GM19025 (cell line): ENCODE measurements at regions not wholly inside any gene's neighbourhood (a gene's known extent, or its start where the extent isn't known, plus 50 kb on each side); places are given as distances from the start of the nearest gene placed in this dataset.

ENCODE experiments used
- ATAC-seq: cut with Tn5 transposase; IDR thresholded peaks from one replicate; pipeline ENCODE4 v1.9.1; 2021; ENCODE audit warnings: mild to moderate bottlenecking, low read depth, moderate library complexity; ENCODE audit not compliant: unreplicated experiment

DNA sequence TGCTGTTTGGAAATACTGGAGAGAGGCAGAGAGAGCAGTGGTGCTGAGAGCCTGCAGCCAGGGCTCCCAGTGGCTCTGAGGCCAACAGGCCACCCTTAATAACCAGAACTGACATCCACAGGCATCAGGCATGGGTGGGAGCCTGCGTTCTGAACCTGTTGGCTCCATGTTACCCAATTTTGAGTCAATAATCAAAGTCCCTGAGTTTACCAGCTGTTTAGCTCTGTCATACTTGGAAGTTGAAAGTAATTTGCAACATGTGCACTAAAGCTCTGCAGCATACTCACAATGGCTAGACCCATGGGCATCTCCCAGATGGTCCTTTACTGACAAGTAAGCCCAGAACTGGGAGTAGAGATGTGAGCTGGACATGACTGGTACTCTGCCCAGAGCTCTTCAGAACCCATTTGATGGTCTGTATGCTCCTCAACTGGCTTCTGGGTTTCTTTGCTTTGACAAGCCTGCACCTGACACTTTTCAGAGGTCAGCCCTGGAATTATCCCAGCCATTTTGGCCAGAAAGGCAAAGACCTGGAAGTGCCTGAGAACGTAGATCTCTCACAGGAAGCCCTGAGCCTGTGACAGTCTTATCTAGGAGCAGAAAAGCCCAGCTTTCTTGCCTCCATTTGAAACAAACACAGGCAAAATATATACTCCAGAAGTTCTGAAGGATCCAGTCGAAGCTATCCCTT, 122.4 kb upstream of the CITED2 start:
- no peak for ATAC-seq

DNA sequence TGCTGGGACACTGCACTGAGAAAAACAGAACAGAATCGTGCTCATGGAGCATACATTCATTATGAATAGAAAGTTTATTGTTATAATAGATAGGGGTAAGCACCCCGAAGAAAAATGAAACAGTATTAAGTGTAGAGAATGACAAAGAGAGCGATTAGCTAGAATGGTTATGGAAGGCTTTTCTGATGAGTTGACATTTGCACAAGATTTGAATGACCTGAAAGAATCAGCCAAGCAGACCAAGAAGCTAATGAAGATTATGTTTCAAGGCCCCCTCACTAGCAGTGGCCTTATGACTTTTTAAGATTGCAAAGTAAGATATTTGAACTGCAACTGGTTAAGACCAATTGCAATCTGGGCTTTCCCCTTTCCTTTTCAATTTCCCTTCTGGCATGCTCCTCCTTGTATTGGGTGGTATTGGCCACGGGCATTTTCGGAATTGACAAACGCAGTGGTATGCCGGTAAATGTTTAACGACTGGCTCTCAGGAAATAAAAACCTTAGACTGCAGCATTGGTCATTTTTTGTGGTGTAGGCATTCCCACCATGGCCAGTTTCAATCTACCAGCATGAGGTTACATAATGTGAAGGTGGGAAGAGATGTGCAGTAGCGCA, 120.0 kb upstream of the CITED2 start:
- no peak for ATAC-seq

DNA sequence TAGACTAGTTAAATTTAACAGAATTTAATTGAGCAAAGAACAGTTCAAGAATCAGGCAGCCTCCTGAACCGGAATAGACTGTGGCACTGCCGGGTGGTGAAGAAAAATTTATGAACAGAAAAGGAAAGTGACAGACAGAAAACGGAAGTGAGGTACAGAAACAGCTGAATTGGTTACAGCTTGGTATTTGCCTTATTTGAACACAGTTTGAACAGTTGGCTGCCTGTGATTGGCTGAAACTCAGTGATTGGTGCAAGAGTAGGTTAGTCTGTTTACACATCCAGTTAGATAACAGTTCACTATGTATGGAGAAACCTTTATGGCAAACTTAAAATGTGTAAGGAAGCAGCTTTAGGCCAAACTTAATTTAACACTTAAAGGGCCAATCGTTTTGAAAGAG, 116.0 kb upstream of the CITED2 start:
- peak; percentile 74 for ATAC-seq

DNA sequence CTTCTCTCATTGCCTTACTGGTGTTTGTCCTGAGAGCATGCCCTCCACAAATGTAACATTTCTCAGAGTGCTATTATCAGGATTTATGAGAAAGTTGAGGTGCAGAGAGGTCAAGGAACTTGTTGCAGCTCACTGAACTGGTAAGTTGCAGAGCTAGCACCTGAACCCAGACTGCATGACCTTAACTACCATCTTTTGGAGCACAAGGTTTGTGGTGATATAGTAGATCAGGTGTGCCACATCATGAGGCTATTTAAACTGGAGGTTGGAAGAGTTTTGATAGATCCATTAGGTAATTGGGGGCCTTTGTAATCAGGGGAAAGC, 112.0 kb upstream of the CITED2 start:
- no peak for ATAC-seq

DNA sequence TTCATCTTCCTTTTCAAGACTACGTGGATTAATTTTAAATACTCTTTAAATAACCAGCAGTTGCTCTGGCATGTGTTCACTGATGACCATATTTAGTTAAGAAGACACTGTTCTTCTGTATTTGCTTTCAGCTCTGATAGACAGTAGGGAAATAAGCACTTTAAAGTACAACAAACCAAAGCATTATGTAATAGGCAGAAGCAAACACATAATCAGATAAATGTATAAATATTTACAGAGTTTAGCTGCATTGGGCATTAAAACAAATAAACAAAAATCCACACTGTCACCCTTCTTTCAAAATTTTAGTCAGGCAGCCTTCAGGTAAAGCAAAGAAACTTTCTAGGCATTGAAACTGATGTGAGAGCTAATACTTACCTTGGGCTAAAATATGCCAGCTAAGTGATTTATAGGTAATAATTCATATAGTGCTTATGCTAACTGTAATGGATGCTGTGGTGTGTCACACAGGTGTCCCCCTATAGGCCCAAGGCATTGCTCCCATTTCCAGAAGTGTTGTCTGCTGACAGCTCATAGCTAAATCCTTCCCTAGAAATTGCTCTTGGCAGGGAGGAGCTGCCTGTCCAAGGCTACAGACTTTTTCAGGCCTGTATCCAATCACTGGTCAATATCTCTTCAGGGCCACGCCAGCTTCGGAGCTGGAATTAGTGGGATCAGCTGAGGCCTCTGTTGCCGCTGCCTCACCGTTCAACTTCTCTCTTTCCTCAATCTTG, 111.5 kb upstream of the CITED2 start:
- ATAC-seq = no peak

DNA sequence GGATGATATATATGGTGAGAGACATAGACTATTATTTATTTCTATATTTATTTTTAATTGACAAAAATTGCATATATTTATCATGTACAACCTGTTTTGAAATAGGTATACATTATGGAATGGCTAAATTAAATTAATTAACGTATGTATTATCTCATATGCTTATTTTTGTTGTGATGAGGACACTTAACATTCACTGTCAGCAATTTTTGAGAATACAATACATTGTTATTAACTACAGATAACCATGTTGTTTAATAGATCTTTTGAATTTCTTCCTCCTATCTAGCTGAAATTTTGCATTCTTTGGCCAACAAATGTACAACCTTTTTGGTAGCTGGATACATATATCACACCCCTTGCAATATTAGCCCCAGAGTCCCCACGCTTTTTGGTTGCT, 110.7 kb upstream of the CITED2 start:
- ATAC-seq = no peak

DNA sequence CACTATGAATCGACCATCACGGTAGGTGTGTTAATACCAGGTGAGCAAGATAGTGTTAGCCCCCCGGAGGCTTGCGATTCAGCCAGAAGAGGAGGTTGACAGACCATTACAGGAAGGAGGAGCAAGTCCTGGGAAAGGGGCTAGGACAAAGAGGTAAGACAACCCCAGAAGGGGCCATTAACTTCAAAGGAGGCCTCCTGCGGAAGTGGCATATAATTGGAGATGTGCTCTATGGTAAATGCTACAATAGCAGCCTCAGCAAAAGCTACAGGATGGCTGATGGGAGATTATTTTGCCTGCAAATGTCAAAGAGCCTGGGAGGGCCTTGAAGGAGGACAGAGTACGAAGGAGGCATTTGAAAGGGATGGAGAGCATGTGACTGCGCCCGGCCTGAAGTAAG, 108.6 kb upstream of the CITED2 start:
- no peak for ATAC-seq

DNA sequence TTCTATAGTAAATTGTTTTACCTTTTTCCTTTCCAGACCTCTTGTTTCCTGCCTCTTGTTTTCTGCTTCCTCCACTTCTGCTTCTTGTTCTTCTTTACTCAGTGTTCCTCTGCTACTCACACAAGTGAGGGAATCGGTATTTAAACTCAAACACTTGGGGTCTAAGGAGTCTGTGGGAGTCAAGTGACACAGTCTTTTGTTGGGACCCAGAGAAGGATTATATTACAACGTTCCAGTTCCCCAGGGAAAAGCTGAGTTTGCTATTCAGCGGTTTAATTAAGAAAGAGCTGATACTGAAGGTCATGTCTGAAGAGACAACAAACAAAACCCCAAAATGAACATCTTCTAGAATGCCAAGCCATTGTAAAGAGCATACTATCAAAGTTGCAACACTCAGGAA, 107.8 kb upstream of the CITED2 start:
- no peak for ATAC-seq

DNA sequence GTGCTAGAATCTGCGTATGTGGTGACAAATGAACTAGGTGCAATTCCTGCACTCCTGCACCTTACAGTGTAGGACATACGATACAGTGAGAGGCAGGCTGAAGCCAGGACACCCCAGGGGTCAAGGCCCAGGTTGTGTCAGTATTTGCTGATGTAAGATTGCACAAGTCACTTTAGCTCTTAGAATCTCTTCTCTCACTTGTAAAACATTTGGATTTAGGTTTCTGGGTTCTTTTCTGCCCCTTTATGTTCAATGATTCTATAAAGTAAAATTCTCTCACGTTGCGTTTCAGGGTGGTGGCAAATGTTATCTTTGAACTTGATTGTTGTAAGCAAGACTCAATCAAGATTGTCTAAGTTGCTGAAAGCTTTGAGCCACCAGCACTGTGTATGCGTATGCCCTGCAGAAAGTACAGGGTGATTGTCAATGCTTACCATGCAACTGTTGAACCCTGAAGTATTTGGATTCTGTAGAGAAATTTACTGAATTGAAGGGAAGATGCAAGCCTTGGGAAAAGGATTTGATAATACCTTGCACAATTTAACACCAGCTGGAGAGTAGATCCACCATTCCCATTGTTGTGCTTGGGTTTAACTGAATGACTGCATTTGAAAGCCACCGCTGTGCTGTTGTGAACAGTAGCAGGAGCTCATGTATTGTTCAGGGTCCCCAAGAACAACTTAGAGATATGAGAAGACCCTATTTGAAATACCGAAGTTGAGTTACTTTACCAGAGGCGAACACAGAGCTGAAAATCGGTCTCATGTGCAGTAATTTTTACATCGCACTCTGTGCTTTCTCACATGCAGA, 106.1 kb upstream of the CITED2 start:
- ATAC-seq = no peak

DNA sequence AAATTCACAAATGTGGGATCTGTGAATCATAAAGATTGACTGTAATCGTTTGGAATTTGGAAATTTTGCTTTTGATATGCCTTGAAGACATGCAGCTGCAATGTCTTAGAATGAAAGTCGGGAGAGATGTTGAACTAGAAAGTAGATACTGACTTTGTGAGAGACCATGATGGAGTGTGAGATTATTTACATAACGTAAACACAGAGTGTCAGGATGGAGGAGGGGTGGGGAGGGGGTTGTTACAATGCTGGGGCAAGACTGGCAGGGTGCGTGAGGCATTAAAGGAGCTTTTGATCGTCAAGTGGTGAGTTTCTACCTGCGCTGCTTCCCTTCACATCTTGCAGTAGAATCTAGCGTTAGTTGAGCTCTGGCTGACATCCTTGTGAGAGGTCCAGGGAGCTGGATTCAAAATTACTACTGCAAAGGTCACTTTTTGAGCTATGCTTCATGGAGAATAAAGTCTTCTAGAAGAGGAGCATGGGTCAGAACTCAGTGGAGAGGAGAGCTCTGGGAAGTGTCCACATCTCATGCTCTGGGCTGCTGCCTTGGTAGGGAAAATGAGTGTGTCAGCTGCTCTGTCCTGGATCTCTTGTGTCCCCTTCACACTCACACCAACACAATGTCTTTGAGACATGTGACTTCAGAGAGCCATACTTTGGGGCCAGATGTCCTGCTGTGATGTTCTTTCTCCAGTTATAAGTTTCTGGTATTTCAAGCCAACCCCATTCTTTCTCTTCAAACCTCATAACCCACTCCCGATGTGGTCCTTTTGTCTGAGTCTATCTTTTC, 105.2 kb upstream of the CITED2 start:
- no peak for ATAC-seq

DNA sequence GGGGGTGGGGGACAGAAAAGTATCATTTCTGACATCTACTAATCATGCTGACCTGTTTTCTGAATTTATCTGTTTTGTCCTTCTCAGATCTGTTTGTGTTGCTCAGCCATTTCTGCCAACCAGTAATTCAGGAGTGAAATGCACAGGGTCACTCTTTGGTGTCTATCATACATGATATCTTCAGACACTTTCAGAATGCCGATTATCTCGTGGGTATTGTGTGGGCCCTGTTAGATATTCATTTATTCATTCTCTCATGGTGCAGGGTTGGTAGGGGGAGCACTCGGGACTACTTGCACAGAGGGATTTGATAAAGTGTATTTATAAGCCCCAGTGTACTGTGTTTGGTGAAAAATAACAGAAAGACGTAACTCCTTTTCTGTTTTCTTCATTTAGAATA, 101.2 kb upstream of the CITED2 start:
- ATAC-seq = no peak

DNA sequence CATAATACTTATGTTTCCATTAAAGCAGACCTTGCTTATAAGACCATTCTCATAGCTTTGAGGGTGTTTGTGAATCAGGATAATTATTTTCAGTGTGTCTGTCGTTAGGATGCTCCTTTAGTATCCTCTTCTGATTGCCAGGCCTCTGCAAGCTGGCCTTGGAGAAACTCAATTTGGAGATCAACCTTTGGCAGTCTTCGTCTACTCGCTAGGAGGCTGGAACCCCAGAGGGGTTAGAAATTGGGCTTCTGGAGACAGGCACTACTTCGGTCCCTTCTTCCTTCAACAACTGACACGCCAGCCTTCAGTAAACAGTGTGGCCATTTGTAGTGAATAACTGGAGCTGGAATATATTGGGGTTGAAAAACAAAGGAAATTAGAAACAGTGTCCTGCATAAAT, 100.8 kb upstream of the CITED2 start:
- no peak for ATAC-seq

DNA sequence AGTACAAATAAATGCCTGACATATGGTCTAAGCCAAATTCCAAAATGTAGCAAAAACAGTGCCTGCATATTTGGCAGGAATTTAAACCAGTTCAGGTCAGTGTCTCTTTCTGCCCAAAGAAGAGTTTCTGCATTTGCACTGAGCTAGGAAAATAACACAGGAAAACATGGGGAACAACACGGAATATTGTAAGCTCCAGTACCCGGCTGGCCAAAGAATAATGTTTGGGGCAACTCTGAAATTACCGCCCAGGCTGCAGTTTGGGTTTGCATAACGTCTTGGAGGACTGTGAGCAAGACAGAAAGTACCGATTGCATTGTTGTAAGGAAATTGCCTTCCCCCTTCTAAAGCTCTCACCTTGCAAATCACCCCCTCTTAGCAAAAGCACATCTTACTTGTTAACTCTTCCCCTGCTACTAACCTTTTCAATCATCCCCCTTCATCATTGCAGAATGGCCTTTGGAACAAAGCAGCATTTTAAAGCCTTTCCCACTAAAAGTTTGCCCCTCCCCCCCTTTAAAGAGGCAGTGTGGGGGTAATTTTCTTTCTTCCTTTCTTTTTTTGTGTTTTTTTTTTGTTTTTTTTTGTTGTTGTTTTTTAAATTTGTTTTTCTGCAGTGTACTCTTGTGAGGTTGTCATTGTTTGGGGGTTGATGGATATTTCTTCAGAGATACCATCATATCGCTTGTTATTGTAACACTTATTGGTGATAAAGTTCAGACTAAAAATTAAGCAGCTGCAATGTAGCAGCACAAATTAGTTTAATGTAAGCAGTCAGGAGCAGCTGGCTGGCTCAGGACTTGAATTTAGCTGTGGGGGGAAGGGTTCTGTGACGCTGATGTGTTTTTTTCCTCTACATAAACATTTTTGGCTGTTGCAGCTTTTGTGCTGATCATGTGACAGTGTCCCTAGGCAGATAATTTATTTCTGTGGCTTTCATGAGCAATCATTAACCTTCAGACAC, 100.0 kb upstream of the CITED2 start:
- ATAC-seq = peak; percentile 51

DNA sequence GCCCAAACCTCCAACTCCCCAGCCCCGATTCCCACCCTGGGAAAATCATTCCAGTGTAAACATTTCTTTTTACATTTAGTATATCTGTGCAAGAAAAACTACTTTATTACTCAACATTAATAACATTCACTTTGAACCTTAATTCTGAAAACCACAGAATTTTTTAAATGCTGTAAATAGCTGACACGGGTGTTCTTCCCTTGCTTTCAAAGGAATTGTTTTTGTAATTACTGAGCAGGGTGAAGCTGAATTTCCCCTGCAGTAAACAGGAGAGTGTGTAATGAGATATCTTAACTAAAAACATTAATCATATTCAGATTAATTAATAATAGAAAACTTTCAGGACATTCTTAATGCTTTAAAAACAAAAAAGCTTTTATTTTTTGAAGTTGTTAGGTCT, 99.3 kb upstream of the CITED2 start:
- no peak for ATAC-seq

DNA sequence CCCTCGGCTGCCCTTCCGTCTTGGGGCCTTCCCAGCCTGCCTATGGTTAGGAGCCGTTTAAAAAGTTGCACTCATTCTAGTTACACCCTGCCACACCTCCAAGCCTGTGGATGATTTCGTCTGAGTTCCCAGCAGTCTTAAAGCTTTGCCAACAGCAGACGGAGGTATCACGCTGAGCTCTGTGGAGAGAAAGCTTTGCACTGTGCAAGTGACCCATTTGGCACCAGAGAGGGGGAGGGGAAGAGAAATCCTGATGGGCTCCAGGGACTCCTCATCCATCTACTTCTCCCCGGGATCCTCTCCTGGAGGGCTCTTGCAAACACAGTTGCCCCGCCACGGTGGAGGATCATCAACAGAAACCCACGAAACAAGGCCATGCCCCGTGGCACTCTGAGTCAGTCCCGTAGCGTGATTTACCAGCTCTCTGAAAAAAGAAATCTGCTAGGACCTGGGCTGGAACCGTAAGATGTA, 98.8 kb upstream of the CITED2 start:
- ATAC-seq = no peak

DNA sequence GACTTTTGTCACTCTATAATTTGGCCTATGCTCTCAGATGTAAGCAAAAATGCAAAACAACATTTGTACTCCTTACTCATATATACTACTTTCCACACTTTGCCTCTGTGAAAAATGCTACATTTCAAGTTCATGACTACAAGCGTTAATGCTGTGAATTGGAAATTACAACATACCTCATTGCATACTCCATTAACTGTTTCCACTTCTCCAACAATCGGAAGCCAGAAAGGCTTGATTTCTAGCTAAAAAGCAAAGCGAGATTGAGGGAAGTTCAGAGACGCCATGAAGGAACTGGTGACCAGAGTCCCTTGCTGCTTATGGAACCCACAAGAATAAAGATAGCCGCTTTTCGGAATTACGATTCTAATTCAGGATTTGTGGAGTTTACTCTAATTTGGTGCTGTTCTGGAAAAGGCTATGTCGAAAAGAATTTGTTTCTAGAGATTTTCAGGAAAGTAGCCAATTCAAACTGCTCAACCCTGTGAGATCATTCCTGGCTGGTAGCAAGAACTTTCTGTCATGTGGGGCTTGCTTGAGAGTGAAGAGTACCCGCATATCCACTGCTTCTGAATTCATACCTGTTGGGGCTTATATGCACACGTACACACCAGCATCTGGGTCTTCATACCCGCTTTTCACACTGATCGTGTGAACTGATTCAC, 98.0 kb upstream of the CITED2 start:
- no peak for ATAC-seq

DNA sequence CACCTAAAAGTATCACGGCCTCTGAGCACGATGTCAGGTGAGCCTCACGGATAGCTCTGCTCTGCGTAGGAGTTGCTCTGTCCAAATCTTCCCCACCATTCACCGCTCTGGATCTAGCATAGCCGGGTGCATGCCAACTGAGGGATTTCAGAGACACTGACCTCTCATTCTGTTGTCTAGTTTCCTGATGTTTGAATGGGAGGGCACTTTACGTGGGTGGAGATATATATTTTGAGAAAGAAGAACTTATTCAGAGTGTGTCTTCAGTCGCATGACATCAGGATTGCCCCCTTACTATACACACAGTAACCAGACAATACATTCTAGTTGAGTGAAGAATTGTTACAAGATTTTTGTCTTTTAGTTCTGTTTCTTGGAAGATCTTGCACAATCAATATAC, 96.5 kb upstream of the CITED2 start:
- no peak for ATAC-seq

DNA sequence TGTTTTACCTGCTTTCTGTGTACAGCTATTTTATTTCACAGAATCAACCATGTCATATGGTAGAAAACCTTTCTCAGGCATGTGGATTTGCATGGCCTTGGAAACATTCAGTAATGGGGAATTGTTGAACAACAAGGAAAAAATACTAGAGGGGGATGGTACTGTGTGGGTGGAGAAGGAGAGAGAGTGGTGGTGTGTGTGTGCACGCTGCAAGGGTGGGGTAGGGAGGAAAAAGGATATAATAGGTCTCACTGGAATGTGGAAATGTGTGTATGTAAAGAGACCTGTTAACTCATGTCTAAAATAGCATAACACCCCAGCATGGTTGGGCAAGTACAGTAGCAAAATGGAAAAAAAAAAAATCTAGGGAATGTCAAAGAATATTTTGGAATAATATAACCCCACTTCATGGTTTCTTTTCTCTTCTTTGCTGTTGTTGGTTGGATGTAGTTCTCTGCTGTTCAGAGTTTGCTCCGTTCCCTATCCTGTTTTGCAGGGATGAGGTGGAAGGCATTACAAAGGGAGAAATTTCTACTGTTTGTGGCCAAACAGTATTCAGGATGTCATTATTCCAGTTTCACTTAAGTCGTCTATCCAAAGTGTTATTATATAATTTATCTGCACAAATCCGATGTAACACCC, 93.9 kb upstream of the CITED2 start:
- ATAC-seq = no peak
